Bronchial epithelial cell (primary cell): ENCODE measurements at regions not wholly inside any gene's neighbourhood (a gene's known extent, or its start where the extent isn't known, plus 50 kb on each side); places are given as distances from the start of the nearest gene placed in this dataset.

ENCODE experiments used
- DNase-seq: peaks from one replicate; pipeline ENCODE4 v3.0.0-alpha.2; 2010; ENCODE audit warnings: low read depth
- FAIRE-seq: peaks from 2 replicates; lab custom pipeline; 2011; peaks lifted over from hg19 to GRCh38; lab: Jason Lieb, UNC
- H3K27me3 ChIP-seq: 2 replicates; pipeline ENCODE4 v1.5.1; 2011; ENCODE audit warnings: low read length; ENCODE audit not compliant: control insufficient read depth, insufficient read depth
- H3K36me3 ChIP-seq: 2 replicates; pipeline ENCODE4 v1.5.1; 2011; ENCODE audit warnings: low read length; ENCODE audit not compliant: control insufficient read depth, insufficient read depth
- H3K4me3 ChIP-seq: 2 replicates; pipeline ENCODE4 v1.5.1; 2011; ENCODE audit warnings: mild to moderate bottlenecking, low read depth, low read length, control low read depth
- CTCF ChIP-seq: IDR thresholded peaks from 2 replicates; pipeline ENCODE4 v1.5.1; 2011; ENCODE audit warnings: mild to moderate bottlenecking, moderate library complexity, low read length, control low read depth, inconsistent platforms; ENCODE audit not compliant: insufficient read depth, severe bottlenecking

GRCh38 chr2:63665091-63665490 lies 76.3 kb downstream of the MDH1 start:
- Histone ChIP-seq H3K27me3 (no peaks in the 10 kb centered on the region), H3K36me3 (no peaks in the 10 kb centered on the region), H3K4me3 (no peak overlapping the region)
- no peak for TF ChIP-seq CTCF
- FAIRE-seq, result no peak
- DNase-seq, result no peak

GRCh38 chr2:63665846-63666475 lies 77.2 kb downstream of the MDH1 start:
- FAIRE-seq (no peak), DNase-seq (no peak)

GRCh38 chr2:63667132-63667700 lies 78.5 kb downstream of the MDH1 start:
- H3K27me3 ChIP-seq, result no peaks in the 10 kb centered on the region
- FAIRE-seq (no peak), DNase-seq (peak; percentile 20)
- peak; percentile 2 for TF ChIP-seq CTCF
- no peak overlapping the region for H3K4me3 ChIP-seq
- no peaks in the 10 kb centered on the region for H3K36me3 ChIP-seq

More at GRCh38 chr2:63665846-63666475, 77.2 kb downstream of the MDH1 start:
- Histone ChIP-seq H3K36me3 (no peaks in the 10 kb centered on the region), H3K27me3 (no peaks in the 10 kb centered on the region), H3K4me3 (no peak overlapping the region)
- no peak for TF ChIP-seq CTCF

- no peak for DNase-seq
- no peak for TF ChIP-seq CTCF
- FAIRE-seq, result no peak
- Histone ChIP-seq H3K36me3 (no peaks in the 10 kb centered on the region), H3K4me3 (no peak overlapping the region), H3K27me3 (no peaks in the 10 kb centered on the region)
These were observed 79.2 kb downstream of the MDH1 start for GRCh38 chr2:63668000-63668399.

- H3K27me3 ChIP-seq, result no peaks in the 10 kb centered on the region
- FAIRE-seq (no peak), DNase-seq (no peak)
- H3K36me3 ChIP-seq, result no peaks in the 10 kb centered on the region
- no peak overlapping the region for H3K4me3 ChIP-seq
- TF ChIP-seq CTCF, result no peak
These were observed 79.7 kb downstream of the MDH1 start for GRCh38 chr2:63668466-63668865.
